GM19397 (cell line): ENCODE measurements at regions not wholly inside any gene's neighbourhood (a gene's known extent, or its start where the extent isn't known, plus 50 kb on each side); places are given as distances from the start of the nearest gene placed in this dataset.

ENCODE experiments used
- ATAC-seq: cut with Tn5 transposase; IDR thresholded peaks from one replicate; pipeline ENCODE4 v1.9.1; 2021; ENCODE audit warnings: mild to moderate bottlenecking, moderate library complexity; ENCODE audit not compliant: unreplicated experiment

DNA sequence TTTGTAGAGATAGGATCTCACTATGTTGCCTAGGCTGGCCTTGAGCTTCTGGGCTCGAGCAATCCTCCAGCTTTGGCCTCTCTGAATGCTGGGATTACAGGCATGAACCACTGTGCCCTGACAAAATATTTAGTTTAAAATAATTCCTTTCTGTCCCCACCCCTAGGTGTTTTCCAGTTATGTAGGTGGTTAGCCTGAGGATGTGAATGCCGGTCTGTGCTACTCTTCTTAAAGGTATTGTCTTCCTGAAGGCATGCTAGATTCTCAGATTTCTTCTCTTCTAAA, 56.7 kb upstream of the BASP1 start:
- no peak for ATAC-seq

GRCh38 chr5:17161662-17162061, 55.8 kb upstream of the BASP1 start:
- no peak for ATAC-seq

GRCh38 chr5:17163221-17163620, 54.2 kb upstream of the BASP1 start:
- ATAC-seq: no peak

- no peak for ATAC-seq
These were observed 50.1 kb upstream of the BASP1 start for GRCh38 chr5:17167171-17167891.
